ENCODE measurements at regions not wholly inside any gene's neighbourhood (a gene's known extent, or its start where the extent isn't known, plus 50 kb on each side); places are given as distances from the start of the nearest gene placed in this dataset.

DNA sequence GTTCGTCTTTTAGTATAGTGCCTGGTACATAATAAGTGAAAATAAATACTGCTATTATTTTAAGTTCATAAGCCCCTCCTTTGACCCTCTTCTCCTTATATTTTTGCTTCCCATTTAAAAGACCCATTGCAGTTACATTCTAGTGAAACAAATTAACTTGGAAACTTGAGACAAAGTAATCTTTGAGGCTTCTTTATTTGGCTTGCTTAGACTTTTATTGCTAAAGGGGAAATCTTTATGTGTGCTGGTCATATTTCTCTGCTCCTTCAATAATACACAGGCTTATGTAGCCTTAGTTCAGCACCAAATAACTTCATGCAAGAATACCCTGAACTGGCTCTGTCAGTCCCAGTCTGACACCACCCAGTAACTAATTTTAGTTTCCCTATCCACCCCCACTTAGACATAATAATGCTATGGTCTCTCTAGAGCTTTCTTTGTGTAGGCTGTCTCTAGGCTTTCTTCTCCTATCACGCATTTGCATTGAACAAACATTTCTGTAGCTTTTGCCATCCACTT is 257.8 kb downstream of the OMA1 start:
- TF ChIP-seq SIN3A (IDR thresholded peaks at IDR 0.05; ENCODE audit: borderline replicate concordance, insufficient read depth, low read length): no peak
- TF ChIP-seq FOXP2 (optimal IDR thresholded peaks at IDR 0.05; ENCODE audit: borderline replicate concordance, extremely low read depth, extremely low read length, insufficient read depth): no peak
- TF ChIP-seq, protein P1, sequence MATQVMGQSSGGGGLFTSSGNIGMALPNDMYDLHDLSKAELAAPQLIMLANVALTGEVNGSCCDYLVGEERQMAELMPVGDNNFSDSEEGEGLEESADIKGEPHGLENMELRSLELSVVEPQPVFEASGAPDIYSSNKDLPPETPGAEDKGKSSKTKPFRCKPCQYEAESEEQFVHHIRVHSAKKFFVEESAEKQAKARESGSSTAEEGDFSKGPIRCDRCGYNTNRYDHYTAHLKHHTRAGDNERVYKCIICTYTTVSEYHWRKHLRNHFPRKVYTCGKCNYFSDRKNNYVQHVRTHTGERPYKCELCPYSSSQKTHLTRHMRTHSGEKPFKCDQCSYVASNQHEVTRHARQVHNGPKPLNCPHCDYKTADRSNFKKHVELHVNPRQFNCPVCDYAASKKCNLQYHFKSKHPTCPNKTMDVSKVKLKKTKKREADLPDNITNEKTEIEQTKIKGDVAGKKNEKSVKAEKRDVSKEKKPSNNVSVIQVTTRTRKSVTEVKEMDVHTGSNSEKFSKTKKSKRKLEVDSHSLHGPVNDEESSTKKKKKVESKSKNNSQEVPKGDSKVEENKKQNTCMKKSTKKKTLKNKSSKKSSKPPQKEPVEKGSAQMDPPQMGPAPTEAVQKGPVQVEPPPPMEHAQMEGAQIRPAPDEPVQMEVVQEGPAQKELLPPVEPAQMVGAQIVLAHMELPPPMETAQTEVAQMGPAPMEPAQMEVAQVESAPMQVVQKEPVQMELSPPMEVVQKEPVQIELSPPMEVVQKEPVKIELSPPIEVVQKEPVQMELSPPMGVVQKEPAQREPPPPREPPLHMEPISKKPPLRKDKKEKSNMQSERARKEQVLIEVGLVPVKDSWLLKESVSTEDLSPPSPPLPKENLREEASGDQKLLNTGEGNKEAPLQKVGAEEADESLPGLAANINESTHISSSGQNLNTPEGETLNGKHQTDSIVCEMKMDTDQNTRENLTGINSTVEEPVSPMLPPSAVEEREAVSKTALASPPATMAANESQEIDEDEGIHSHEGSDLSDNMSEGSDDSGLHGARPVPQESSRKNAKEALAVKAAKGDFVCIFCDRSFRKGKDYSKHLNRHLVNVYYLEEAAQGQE (IDR thresholded peaks at IDR 0.05; ENCODE audit: insufficient read depth in 1 of 2, low read depth in 2 of 2, low read length in 2 of 2): no peak
- no peak for TF ChIP-seq POLR2AphosphoS5 (IDR thresholded peaks at IDR 0.05; ENCODE audit: low read depth, low read length)
- no peak for TF ChIP-seq TAF1 (IDR thresholded peaks at IDR 0.05; ENCODE audit: borderline replicate concordance, insufficient read depth, low read length)

- TF ChIP-seq POLR2AphosphoS5 (IDR thresholded peaks at IDR 0.05; ENCODE audit: low read depth, low read length): no peak
- TF ChIP-seq FOXP2 (optimal IDR thresholded peaks at IDR 0.05; ENCODE audit: borderline replicate concordance, extremely low read depth, extremely low read length, insufficient read depth): no peak
- TF ChIP-seq TAF1 (IDR thresholded peaks at IDR 0.05; ENCODE audit: borderline replicate concordance, insufficient read depth, low read length): no peak
- TF ChIP-seq SIN3A (IDR thresholded peaks at IDR 0.05; ENCODE audit: borderline replicate concordance, insufficient read depth, low read length): no peak
- TF ChIP-seq, protein P1 (IDR thresholded peaks at IDR 0.05; ENCODE audit: insufficient read depth in 1 of 2, low read depth in 2 of 2, low read length in 2 of 2): no peak
These were observed 258.5 kb downstream of the OMA1 start for GRCh38 chr1:58287894-58288623.

DNA sequence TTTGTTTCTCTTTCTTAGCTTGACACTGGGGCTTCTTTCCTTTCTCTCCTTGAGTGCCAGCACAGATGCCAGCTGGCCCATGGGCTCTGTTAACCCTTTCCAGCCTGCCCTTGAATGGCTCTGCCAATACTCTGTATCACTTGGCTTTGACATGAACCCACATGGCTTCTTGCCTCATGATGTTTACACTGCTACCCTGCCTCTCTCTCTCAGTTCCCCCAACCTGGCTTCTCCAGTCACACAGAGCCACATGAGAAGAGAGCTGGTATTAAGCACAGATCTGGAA is 262.4 kb downstream of the OMA1 start:
- TF ChIP-seq SIN3A (IDR thresholded peaks at IDR 0.05; ENCODE audit: borderline replicate concordance, insufficient read depth, low read length) (no peak), POLR2AphosphoS5 (IDR thresholded peaks at IDR 0.05; ENCODE audit: low read depth, low read length) (no peak), TAF1 (IDR thresholded peaks at IDR 0.05; ENCODE audit: borderline replicate concordance, insufficient read depth, low read length) (no peak), FOXP2 (optimal IDR thresholded peaks at IDR 0.05; ENCODE audit: borderline replicate concordance, extremely low read depth, extremely low read length, insufficient read depth) (no peak)
- TF ChIP-seq, protein P1 (IDR thresholded peaks at IDR 0.05; ENCODE audit: insufficient read depth in 1 of 2, low read depth in 2 of 2, low read length in 2 of 2): no peak

- TF ChIP-seq SIN3A (IDR thresholded peaks at IDR 0.05; ENCODE audit: borderline replicate concordance, insufficient read depth, low read length) (no peak), FOXP2 (optimal IDR thresholded peaks at IDR 0.05; ENCODE audit: borderline replicate concordance, extremely low read depth, extremely low read length, insufficient read depth) (no peak), TAF1 (IDR thresholded peaks at IDR 0.05; ENCODE audit: borderline replicate concordance, insufficient read depth, low read length) (no peak), POLR2AphosphoS5 (IDR thresholded peaks at IDR 0.05; ENCODE audit: low read depth, low read length) (no peak)
- TF ChIP-seq, protein P1 (IDR thresholded peaks at IDR 0.05; ENCODE audit: insufficient read depth in 1 of 2, low read depth in 2 of 2, low read length in 2 of 2): no peak
These were observed 262.9 kb downstream of the OMA1 start for GRCh38 chr1:58283388-58284224.
